ENCODE measurements at regions not wholly inside any gene's neighbourhood (a gene's known extent, or its start where the extent isn't known, plus 50 kb on each side); places are given as distances from the start of the nearest gene placed in this dataset.

GRCh38 chr5:3913279-3913678 is 317.6 kb downstream of the IRX1 start:
- intact Hi-C loops (cut with micrococcal nuclease; ENCODE audit: unreplicated experiment), result no loop called here
- Mint-ChIP-seq H3K4me1 (ENCODE audit: low read depth, unreplicated experiment) (no peaks in the 10 kb centered on the region), H3K27ac (ENCODE audit: unreplicated experiment) (no peak overlapping the region), H3K36me3 (ENCODE audit: insufficient read depth, unreplicated experiment) (no peaks in the 10 kb centered on the region), H3K4me3 (ENCODE audit: unreplicated experiment) (no peak overlapping the region), H3K27me3 (ENCODE audit: insufficient read depth, unreplicated experiment) (no peaks in the 10 kb centered on the region), H3K9me3 (ENCODE audit: unreplicated experiment) (no peaks in the 10 kb centered on the region)
- CTCF ChIA-PET, result no interaction called here
- no TSS peak for BruUV-seq (replicated peaks)
- Histone ChIP-seq H3K9me3 (no peaks in the 10 kb centered on the region), H3K4me3 (ENCODE audit: low read depth, low read length) (no peak overlapping the region), H3K36me3 (ENCODE audit: control insufficient read depth, insufficient read depth, low read length) (no peaks in the 10 kb centered on the region), H3K4me1 (no peaks in the 10 kb centered on the region), H3K27me3 (replicated peaks; ENCODE audit: control insufficient read depth, insufficient read depth, low read length) (no peaks in the 10 kb centered on the region)
- no peak for DNase-seq
- no peak for TF ChIP-seq CTCF (IDR thresholded peaks at IDR 0.05; ENCODE audit: insufficient read depth in 1 of 2, low read depth in 1 of 2, low read length in 1 of 2, severe bottlenecking in 1 of 2, unreplicated experiment in 1 of 2)
- POLR2A ChIA-PET, result no interaction called here

GRCh38 chr5:3925022-3925421 is 329.4 kb downstream of the IRX1 start:
- peaks cover 6% of the 10 kb centered on the region for H3K27me3 Mint-ChIP-seq (ENCODE audit: insufficient read depth, unreplicated experiment)
- H3K36me3 Mint-ChIP-seq (ENCODE audit: insufficient read depth, unreplicated experiment), result no peaks in the 10 kb centered on the region
- Histone ChIP-seq H3K36me3 (ENCODE audit: control insufficient read depth, insufficient read depth, low read length) (no peaks in the 10 kb centered on the region), H3K4me1 (no peaks in the 10 kb centered on the region), H3K9me3 (no peaks in the 10 kb centered on the region), H3K27me3 (replicated peaks; ENCODE audit: control insufficient read depth, insufficient read depth, low read length) (no peaks in the 10 kb centered on the region), H3K4me3 (ENCODE audit: low read depth, low read length) (no peak overlapping the region)
- intact Hi-C loops (cut with micrococcal nuclease; ENCODE audit: unreplicated experiment), result no loop called here
- no peak overlapping the region for H3K4me3 Mint-ChIP-seq (ENCODE audit: unreplicated experiment)
- DNase-seq, result no peak
- H3K4me1 Mint-ChIP-seq (ENCODE audit: low read depth, unreplicated experiment), result no peaks in the 10 kb centered on the region
- H3K27ac Mint-ChIP-seq (ENCODE audit: unreplicated experiment), result no peak overlapping the region
- H3K9me3 Mint-ChIP-seq (ENCODE audit: unreplicated experiment), result peaks cover 25% of the 10 kb centered on the region
- TF ChIP-seq CTCF (IDR thresholded peaks at IDR 0.05; ENCODE audit: insufficient read depth in 1 of 2, low read depth in 1 of 2, low read length in 1 of 2, severe bottlenecking in 1 of 2, unreplicated experiment in 1 of 2), result no peak
- CTCF ChIA-PET, result no interaction called here
- POLR2A ChIA-PET, result no interaction called here
- BruUV-seq (replicated peaks), result no TSS peak

- H3K4me1 ChIP-seq, result no peaks in the 10 kb centered on the region
- Mint-ChIP-seq H3K9me3 (ENCODE audit: unreplicated experiment) (peaks cover 17% of the 10 kb centered on the region), H3K27ac (ENCODE audit: unreplicated experiment) (no peak overlapping the region), H3K36me3 (ENCODE audit: insufficient read depth, unreplicated experiment) (no peaks in the 10 kb centered on the region), H3K4me1 (ENCODE audit: low read depth, unreplicated experiment) (no peaks in the 10 kb centered on the region), H3K27me3 (ENCODE audit: insufficient read depth, unreplicated experiment) (peaks cover 6% of the 10 kb centered on the region), H3K4me3 (ENCODE audit: unreplicated experiment) (no peak overlapping the region)
- H3K27me3 ChIP-seq (replicated peaks; ENCODE audit: control insufficient read depth, insufficient read depth, low read length), result no peaks in the 10 kb centered on the region
- TF ChIP-seq CTCF (IDR thresholded peaks at IDR 0.05; ENCODE audit: insufficient read depth in 1 of 2, low read depth in 1 of 2, low read length in 1 of 2, severe bottlenecking in 1 of 2, unreplicated experiment in 1 of 2), result no peak
- H3K4me3 ChIP-seq (ENCODE audit: low read depth, low read length), result no peak overlapping the region
- intact Hi-C loops (cut with micrococcal nuclease; ENCODE audit: unreplicated experiment), result no loop called here
- DNase-seq, result no peak
- no peaks in the 10 kb centered on the region for H3K36me3 ChIP-seq (ENCODE audit: control insufficient read depth, insufficient read depth, low read length)
- no peaks in the 10 kb centered on the region for H3K9me3 ChIP-seq
- BruUV-seq (replicated peaks), result no TSS peak
- ChIA-PET CTCF (no interaction called here), POLR2A (no interaction called here)
These were observed 330.3 kb downstream of the IRX1 start for GRCh38 chr5:3925935-3926334.

Data from Caco-2 (cell line).